ENCODE measurements at regions not wholly inside any gene's neighbourhood (a gene's known extent, or its start where the extent isn't known, plus 50 kb on each side); places are given as distances from the start of the nearest gene placed in this dataset.

DNA sequence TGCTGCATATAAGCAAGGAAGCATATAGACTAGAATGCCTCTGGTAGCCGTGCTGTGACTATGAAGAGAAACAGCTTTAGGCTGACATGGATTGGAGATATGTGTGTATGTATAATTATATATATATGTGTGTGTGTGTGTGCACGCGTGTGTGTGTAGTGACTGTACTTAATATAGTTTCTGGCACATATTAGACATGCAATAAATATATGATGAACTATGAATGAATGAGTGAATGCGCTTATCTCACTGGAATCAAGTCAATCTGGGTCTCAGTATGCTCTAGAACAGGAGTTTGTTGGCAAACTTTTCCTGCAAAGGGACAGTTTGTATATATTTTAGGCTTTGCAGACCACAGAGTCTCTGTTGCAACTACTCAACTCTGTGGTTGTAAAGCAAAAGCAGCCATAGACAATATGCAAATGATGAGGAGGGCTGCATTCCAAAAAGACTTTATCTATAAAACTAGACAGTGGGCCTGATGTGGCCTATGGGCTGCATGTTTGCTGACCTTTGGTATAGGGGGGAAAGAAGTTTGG, 482.9 kb upstream of the USP24 start:
- no peaks in the 10 kb centered on the region for H3K4me1 Mint-ChIP-seq (ENCODE audit: low read depth)
- no peak overlapping the region for H3K27ac Mint-ChIP-seq
- H3K4me3 Mint-ChIP-seq = no peak overlapping the region
- no peaks in the 10 kb centered on the region for H3K27me3 Mint-ChIP-seq (ENCODE audit: low read depth)
- no peaks in the 10 kb centered on the region for H3K36me3 Mint-ChIP-seq (ENCODE audit: low read depth)
- H3K9me3 Mint-ChIP-seq = no peaks in the 10 kb centered on the region

DNA sequence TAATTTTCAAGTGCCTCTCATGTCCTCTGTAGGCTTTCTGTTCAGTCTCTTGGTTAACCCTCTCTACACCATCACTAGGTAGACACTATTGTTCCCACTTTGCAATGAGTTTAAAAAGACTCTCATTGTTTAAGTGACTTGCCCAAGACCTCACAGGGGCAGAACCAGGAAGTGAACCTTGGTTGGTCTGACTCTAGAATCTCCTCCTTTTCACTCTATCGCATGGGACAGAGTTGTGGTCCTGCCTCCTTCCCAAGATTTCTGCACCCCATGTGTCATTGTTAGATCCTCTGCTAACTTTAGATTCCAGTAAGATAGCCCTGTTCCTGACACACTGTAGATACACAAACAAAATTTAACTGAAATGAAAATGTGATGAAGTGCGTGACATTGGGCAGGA, 481.7 kb upstream of the USP24 start:
- no peak overlapping the region for H3K27ac Mint-ChIP-seq
- H3K4me3 Mint-ChIP-seq = no peak overlapping the region
- no peaks in the 10 kb centered on the region for H3K4me1 Mint-ChIP-seq (ENCODE audit: low read depth)
- no peaks in the 10 kb centered on the region for H3K9me3 Mint-ChIP-seq
- no peaks in the 10 kb centered on the region for H3K27me3 Mint-ChIP-seq (ENCODE audit: low read depth)
- H3K36me3 Mint-ChIP-seq (ENCODE audit: low read depth) = no peaks in the 10 kb centered on the region

DNA sequence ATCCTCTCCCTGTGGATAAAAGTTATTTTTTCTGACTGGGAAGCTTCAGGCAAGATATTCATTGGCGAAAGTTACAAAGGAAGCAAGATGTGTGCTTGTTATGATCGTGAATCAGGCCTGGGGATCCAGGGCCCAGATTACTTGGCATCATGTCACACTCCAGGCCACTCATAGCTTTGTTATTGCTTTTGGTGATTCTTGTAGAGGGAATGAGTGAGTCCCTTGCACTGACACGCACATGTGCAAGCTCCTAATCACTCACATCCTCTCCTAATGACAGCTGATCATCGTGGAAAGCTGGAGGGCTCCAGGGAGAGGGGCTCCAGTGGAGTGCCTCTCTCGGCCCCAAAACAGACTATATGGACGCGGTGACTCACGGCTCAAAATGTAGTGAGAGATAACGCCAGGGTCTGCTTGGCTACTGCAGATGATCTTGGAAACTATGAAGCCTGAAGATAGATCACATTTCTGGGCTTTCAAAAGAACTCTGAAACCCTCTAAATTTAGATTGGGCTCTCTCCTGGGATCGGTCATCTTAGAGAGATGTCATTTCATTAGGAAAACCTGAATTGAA, 481.1 kb upstream of the USP24 start:
- H3K4me3 Mint-ChIP-seq = no peak overlapping the region
- H3K27me3 Mint-ChIP-seq (ENCODE audit: low read depth) = no peaks in the 10 kb centered on the region
- no peaks in the 10 kb centered on the region for H3K4me1 Mint-ChIP-seq (ENCODE audit: low read depth)
- no peak overlapping the region for H3K27ac Mint-ChIP-seq
- no peaks in the 10 kb centered on the region for H3K9me3 Mint-ChIP-seq
- H3K36me3 Mint-ChIP-seq (ENCODE audit: low read depth) = no peaks in the 10 kb centered on the region

DNA sequence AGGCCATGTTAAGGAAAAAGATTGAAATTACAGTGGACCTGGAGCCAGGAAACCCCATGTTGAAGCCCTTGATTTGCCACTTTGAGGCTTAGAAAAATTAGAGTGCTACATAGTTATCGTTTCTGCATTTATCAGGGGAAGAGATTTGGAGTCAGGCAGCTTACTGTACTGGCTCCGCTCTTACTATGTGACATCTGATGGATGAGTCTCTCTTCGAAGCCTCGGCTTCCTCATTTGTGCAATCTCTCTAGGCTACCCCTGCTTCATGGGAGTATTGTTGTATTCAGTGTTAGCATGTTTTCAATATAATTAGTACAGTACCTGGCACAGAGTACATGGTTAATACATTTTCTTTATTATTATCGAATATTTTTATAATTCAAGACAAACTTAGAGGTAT, 480.4 kb upstream of the USP24 start:
- no peaks in the 10 kb centered on the region for H3K36me3 Mint-ChIP-seq (ENCODE audit: low read depth)
- H3K27me3 Mint-ChIP-seq (ENCODE audit: low read depth) = no peaks in the 10 kb centered on the region
- H3K4me3 Mint-ChIP-seq = no peak overlapping the region
- no peaks in the 10 kb centered on the region for H3K9me3 Mint-ChIP-seq
- no peaks in the 10 kb centered on the region for H3K4me1 Mint-ChIP-seq (ENCODE audit: low read depth)
- H3K27ac Mint-ChIP-seq = no peak overlapping the region

DNA sequence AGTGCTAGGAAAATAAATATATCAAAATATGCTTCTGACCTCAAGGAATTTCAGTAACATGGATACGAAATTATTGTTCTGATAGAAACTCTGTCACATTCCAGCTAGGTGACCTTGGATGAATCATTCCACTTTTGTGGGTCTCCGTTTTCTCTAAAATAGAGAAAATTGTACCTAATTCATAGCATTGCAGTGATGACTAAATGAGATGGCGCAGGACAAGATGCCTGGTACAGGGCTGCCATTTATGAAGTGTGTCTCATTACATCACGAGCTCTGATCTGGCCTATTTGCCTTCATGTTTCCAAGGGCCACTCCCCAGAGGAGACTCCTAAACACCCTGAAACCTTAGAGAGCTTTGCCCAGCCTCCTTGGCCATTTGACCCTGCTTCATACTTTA, 480.0 kb upstream of the USP24 start:
- Mint-ChIP-seq H3K4me3 (no peak overlapping the region), H3K27me3 (ENCODE audit: low read depth) (no peaks in the 10 kb centered on the region), H3K36me3 (ENCODE audit: low read depth) (no peaks in the 10 kb centered on the region), H3K9me3 (no peaks in the 10 kb centered on the region), H3K27ac (no peak overlapping the region), H3K4me1 (ENCODE audit: low read depth) (no peaks in the 10 kb centered on the region)

DNA sequence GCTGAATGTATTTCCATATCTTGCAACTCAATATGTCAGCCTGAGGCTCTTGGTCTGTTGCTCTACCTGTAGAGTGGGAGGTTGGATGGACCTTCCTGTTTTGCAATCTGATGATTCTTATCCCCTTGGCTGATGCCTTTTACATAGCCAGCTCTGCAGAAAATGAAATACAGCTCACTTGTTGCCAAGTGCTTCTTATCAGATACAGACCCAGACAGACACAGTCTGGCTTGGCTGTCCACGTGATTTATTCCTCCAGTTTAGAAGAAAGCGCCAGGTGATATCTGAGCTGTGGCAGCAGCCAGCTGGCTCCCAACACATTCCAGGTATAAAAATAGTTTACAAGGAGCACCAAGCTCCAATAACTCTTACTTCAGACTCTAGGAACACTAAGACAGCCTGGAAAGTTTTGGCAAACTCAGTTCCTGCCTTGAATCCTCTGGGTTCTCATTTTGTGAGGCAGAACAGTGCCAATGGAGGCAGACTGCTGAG, 479.2 kb upstream of the USP24 start:
- Mint-ChIP-seq H3K27me3 (ENCODE audit: low read depth) (no peaks in the 10 kb centered on the region), H3K36me3 (ENCODE audit: low read depth) (no peaks in the 10 kb centered on the region), H3K4me1 (ENCODE audit: low read depth) (no peaks in the 10 kb centered on the region), H3K9me3 (no peaks in the 10 kb centered on the region), H3K4me3 (no peak overlapping the region), H3K27ac (no peak overlapping the region)

DNA sequence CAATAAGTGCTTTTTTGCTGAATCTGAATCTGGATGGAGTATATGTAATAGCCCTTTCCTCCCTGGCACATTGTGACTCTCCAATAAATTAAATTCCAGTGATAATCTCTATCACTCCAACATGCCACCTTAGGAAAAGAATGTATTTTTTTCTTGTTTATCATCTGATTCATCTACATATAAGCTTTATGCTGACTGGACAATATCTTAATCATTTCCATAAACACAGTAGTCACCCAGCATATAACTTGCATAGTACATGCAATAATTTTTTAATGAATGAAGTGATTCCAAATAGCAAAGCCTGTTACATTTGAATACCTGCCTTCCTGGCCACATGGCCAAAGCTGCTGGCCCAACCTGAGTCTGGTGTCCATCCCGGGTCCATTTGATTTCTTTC, 477.6 kb upstream of the USP24 start:
- Mint-ChIP-seq H3K36me3 (ENCODE audit: low read depth) (no peaks in the 10 kb centered on the region), H3K27ac (no peak overlapping the region), H3K9me3 (no peaks in the 10 kb centered on the region), H3K4me1 (ENCODE audit: low read depth) (no peaks in the 10 kb centered on the region), H3K4me3 (no peak overlapping the region), H3K27me3 (ENCODE audit: low read depth) (no peaks in the 10 kb centered on the region)

DNA sequence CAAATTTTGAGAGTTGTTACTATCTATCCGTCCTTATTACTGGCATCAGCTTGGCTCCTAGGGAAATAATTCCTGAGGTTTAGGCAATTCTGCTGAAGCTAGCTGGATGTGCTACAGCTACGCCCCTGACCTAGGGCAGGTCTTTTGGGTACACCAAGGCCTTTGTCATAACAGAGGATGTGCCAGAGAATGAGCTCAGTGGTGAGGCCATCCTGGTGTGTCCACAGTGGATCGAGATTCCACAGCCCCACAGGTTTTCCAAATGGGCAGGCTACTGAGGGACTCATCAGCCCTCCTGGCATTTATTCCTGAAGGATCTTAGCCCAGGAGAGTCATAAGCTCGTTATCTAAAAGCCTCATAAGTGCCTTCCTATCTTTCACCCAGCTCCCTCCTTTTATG, 475.2 kb upstream of the USP24 start:
- Mint-ChIP-seq H3K27me3 (ENCODE audit: low read depth) (no peaks in the 10 kb centered on the region), H3K4me1 (ENCODE audit: low read depth) (no peaks in the 10 kb centered on the region), H3K36me3 (ENCODE audit: low read depth) (no peaks in the 10 kb centered on the region), H3K27ac (no peak overlapping the region), H3K9me3 (no peaks in the 10 kb centered on the region), H3K4me3 (no peak overlapping the region)

DNA sequence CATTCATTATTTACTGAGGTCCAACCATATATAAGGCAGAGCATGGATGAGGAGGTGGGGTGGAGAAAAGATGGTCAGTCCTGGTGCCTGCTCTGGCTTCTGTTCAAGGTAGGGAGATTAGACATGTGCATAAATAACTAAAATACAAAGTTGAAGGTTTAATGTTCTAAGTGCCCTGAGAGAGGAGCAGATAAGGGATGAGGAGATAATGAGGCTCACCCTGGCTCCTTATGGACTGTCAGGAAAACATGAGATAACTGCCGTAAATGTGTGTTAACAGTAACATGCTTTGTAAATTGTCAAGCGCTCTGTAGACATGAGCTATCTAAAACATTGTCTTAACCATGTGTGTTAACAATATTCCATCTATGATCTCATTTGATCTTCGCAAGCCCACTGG, 474.6 kb upstream of the USP24 start:
- no peaks in the 10 kb centered on the region for H3K9me3 Mint-ChIP-seq
- H3K4me3 Mint-ChIP-seq = no peak overlapping the region
- no peaks in the 10 kb centered on the region for H3K27me3 Mint-ChIP-seq (ENCODE audit: low read depth)
- H3K36me3 Mint-ChIP-seq (ENCODE audit: low read depth) = no peaks in the 10 kb centered on the region
- H3K4me1 Mint-ChIP-seq (ENCODE audit: low read depth) = no peaks in the 10 kb centered on the region
- no peak overlapping the region for H3K27ac Mint-ChIP-seq

DNA sequence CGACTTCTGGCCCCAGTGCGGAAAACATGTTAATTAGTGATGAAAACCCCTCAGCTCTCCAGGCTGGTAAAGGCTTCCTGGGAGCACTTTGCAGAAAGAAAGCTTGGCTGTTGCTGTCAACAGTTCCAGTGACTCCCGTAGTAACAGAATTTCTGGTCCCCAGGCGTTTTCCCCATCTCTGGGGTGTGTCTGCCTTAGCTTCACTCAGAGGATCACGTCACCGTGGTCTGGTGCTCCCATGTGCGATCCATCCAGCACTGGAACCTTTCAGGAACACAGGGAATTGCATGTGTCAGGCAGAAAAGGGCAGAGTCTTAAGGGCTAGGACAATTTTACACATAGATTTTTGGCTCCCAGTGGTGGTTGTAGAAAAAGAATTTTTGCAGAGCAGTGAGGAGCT, 470.4 kb upstream of the USP24 start:
- Mint-ChIP-seq H3K4me3 (no peak overlapping the region), H3K27ac (no peak overlapping the region), H3K9me3 (no peaks in the 10 kb centered on the region)

DNA sequence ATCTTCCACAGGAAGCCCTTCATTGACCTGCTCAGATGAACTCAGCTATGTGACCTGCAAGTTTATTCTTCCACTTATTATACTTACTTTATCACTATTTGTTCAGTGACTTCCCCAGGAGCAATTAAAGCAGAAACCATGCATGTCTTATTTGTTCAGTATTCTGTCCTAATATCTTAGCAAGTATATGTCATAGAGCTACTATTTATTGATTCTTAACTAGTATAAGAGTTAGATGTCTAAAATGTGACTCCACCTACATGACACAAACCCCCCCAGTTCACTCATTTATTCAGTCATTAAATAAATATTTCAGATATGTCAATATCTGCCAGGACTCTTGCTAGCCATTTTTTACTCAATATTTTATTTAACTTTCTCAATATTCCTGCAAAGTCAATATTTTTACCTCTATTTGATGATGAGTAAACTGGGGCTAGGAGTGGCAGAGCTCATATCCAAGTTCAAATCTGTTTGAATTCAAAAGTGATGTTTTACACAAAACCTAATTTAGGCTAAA, 469.0 kb upstream of the USP24 start:
- H3K27me3 Mint-ChIP-seq (ENCODE audit: low read depth) = no peaks in the 10 kb centered on the region
- H3K4me3 Mint-ChIP-seq = no peak overlapping the region
- no peaks in the 10 kb centered on the region for H3K4me1 Mint-ChIP-seq (ENCODE audit: low read depth)
- no peaks in the 10 kb centered on the region for H3K36me3 Mint-ChIP-seq (ENCODE audit: low read depth)
- no peak overlapping the region for H3K27ac Mint-ChIP-seq
- no peaks in the 10 kb centered on the region for H3K9me3 Mint-ChIP-seq

More for the DNA sequence above, 470.4 kb upstream of the USP24 start:
- H3K4me1 Mint-ChIP-seq (ENCODE audit: low read depth) = no peaks in the 10 kb centered on the region
- H3K27me3 Mint-ChIP-seq (ENCODE audit: low read depth) = no peaks in the 10 kb centered on the region
- no peaks in the 10 kb centered on the region for H3K36me3 Mint-ChIP-seq (ENCODE audit: low read depth)

DNA sequence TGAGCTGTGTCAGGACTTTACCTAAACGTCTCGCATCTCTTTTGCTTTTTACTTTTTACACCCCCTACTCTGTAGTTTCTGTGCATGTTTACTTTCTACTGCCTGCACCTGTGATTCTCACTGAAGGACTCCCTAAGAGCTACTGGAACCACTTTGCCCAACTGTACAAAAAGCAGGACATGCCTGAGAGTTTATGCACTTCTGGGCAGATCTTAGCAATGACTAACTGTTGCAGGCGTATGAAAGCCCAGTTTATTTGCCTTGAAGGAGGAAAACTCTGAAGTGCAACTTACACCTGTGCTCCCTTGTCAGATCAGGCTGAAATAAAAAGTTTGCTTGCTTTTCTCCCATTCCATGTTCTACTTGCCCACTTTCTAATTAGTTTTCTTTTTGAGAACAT, 467.0 kb upstream of the USP24 start:
- Mint-ChIP-seq H3K27me3 (ENCODE audit: low read depth) (no peaks in the 10 kb centered on the region), H3K27ac (no peak overlapping the region), H3K4me1 (ENCODE audit: low read depth) (no peaks in the 10 kb centered on the region), H3K36me3 (ENCODE audit: low read depth) (no peaks in the 10 kb centered on the region), H3K9me3 (no peaks in the 10 kb centered on the region), H3K4me3 (no peak overlapping the region)

DNA sequence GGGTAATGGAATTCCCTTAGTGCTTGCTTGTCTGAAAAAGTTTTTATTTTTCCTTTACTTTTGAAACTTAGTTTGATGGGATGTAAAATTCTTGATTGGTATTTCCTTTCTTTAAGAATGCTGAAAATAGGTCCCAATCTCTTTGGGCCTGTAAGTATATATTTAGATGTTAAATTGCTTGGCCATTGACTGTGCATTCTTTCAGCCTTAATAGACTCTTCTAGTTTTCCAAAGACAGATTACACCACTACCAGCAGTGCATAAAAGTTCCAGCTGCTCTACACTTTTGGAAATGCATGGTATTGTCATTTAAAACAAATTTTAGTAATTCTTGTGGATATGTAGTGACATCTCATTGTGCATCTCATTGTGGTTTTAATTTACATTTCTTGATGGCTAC, 464.8 kb upstream of the USP24 start:
- H3K27me3 Mint-ChIP-seq (ENCODE audit: low read depth) = no peaks in the 10 kb centered on the region
- no peaks in the 10 kb centered on the region for H3K4me1 Mint-ChIP-seq (ENCODE audit: low read depth)
- no peaks in the 10 kb centered on the region for H3K9me3 Mint-ChIP-seq
- H3K4me3 Mint-ChIP-seq = no peak overlapping the region
- H3K36me3 Mint-ChIP-seq (ENCODE audit: low read depth) = no peaks in the 10 kb centered on the region
- H3K27ac Mint-ChIP-seq = no peak overlapping the region

DNA sequence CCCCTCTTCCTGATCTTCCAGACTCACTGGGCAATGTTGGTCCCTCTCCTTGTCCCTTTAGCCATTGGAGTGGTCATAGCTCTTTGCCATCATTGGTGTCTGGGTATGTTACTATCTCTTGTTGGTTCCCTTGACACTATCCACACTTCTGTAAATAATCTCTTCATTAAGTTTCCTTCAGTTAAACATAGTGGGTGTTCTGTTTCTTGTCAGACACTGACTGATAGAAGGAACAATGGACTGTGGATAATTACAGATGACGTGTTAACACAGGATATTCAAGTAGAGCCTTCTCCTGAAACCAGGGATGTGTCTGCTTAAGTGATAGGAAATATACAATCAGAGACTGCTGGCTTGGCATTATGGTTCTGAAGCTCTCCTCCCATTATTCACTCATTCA, 458.3 kb upstream of the USP24 start:
- no peaks in the 10 kb centered on the region for H3K9me3 Mint-ChIP-seq
- no peaks in the 10 kb centered on the region for H3K27me3 Mint-ChIP-seq (ENCODE audit: low read depth)
- no peak overlapping the region for H3K4me3 Mint-ChIP-seq
- no peak overlapping the region for H3K27ac Mint-ChIP-seq
- H3K36me3 Mint-ChIP-seq (ENCODE audit: low read depth) = no peaks in the 10 kb centered on the region
- H3K4me1 Mint-ChIP-seq (ENCODE audit: low read depth) = no peaks in the 10 kb centered on the region

DNA sequence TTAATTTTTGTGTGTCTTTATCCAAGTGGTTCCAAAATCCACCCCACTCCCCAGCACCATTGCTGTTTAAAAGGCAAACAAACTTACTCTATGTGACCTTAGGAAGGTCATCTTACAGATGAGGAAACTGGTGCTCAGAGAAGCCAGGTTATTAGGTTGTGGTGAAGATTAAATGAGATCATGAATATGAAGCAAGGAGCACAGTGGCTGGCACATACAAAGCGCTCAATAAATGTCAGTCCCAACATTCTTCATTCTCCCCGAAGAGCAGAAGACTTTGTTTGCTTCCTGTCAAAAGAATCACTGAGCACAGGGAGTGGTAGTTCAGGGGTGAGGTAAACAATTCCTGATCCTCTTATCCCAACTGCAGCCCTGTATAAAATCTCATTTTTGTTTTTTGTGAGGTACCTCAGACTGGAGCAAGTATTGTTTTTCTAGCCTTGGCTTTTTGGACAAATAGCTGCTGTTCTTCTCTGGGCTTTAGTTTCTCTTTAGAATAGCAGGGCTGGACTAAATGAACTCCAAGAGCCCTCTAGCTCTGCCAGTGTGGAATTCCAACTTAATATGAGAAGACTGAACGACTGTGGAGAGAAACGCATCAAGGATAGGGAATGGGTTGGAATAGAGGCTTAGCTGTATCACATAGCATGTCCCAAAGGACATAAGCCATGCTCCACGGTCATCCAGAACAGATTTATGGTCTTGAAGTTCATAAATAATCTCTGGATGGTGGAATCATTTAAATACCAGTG, 455.3 kb upstream of the USP24 start:
- Mint-ChIP-seq H3K27ac (no peak overlapping the region), H3K9me3 (no peaks in the 10 kb centered on the region), H3K27me3 (ENCODE audit: low read depth) (no peaks in the 10 kb centered on the region), H3K36me3 (ENCODE audit: low read depth) (no peaks in the 10 kb centered on the region), H3K4me3 (no peak overlapping the region), H3K4me1 (ENCODE audit: low read depth) (no peaks in the 10 kb centered on the region)

Measured in T-helper 1 cell treated with Interleukin-12 subunit alpha and Interleukin-12 subunit beta and Interleukin-4 antibody, amounts not matched to agents 30 μg/mL and 1 μg/mL, for 36 hours (primary cell).